ENCODE measurements at regions not wholly inside any gene's neighbourhood (a gene's known extent, or its start where the extent isn't known, plus 50 kb on each side); places are given as distances from the start of the nearest gene placed in this dataset.
"Not testable (repeated sequence)": the region's sequence is repeated elsewhere in the genome, so short reads cannot be mapped to it uniquely, and the experiment has no call there.

- not testable (repeated sequence) for TF ChIP-seq CREB5 (CRISPR knock-in tag; IDR thresholded peaks at IDR 0.05; ENCODE audit: low read depth); ZFP3 (CRISPR knock-in tag; IDR thresholded peaks at IDR 0.05); ZC3H10 (CRISPR knock-in tag; IDR thresholded peaks at IDR 0.05); ARNTL (CRISPR knock-in tag; IDR thresholded peaks at IDR 0.05; ENCODE audit: borderline replicate concordance, low read depth); ZFP30 (CRISPR knock-in tag; IDR thresholded peaks at IDR 0.05); RARB (CRISPR knock-in tag; IDR thresholded peaks at IDR 0.05); SNAI2 (CRISPR knock-in tag; IDR thresholded peaks at IDR 0.05); ISL1 (CRISPR knock-in tag; IDR thresholded peaks at IDR 0.05)
Measured at GRCh38 chr5:152480677-152481076, 75.6 kb upstream of the NMUR2 start.
